Astrocyte (in vitro differentiated cells and primary cell): ENCODE measurements at regions not wholly inside any gene's neighbourhood (a gene's known extent, or its start where the extent isn't known, plus 50 kb on each side); places are given as distances from the start of the nearest gene placed in this dataset.

Experiments
- DNase-seq: peaks from one replicate; pipeline ENCODE4 v3.0.0-alpha.2; 2010; ENCODE audit warnings: low read depth
- FAIRE-seq: peaks from 2 replicates; lab custom pipeline; 2011; peaks lifted over from hg19 to GRCh38; lab: Jason Lieb, UNC
- H2AFZ ChIP-seq: 2 replicates; pipeline ENCODE4 v1.6.0; 2012; ENCODE audit warnings: low read depth, low read length, inconsistent platforms
- H3K27ac ChIP-seq: 2 replicates; pipeline ENCODE4 v1.5.1; 2011; ENCODE audit warnings: low read depth, low read length, inconsistent platforms
- H3K27me3 ChIP-seq: 2 replicates; pipeline ENCODE4 v1.6.0; 2011; ENCODE audit warnings: low read length, inconsistent platforms; ENCODE audit not compliant: insufficient read depth
- H3K36me3 ChIP-seq: 2 replicates; pipeline ENCODE4 v1.5.1; 2011; ENCODE audit warnings: low read length, inconsistent platforms; ENCODE audit not compliant: insufficient read depth
- H3K4me1 ChIP-seq: 2 replicates; pipeline ENCODE4 v1.5.1; 2011; ENCODE audit warnings: low read length, inconsistent platforms; ENCODE audit not compliant: insufficient read depth
- H3K4me2 ChIP-seq: 2 replicates; pipeline ENCODE4 v1.6.0; 2012; ENCODE audit warnings: low read length, inconsistent platforms
- H3K4me3 ChIP-seq: 2 replicates; pipeline ENCODE4 v1.5.1; 2011; ENCODE audit warnings: low read depth, mild to moderate bottlenecking, low read length, inconsistent platforms; ENCODE audit not compliant: insufficient read depth
- H3K79me2 ChIP-seq: 2 replicates; pipeline ENCODE4 v1.6.0; 2012; ENCODE audit warnings: mild to moderate bottlenecking, low read length, inconsistent platforms; ENCODE audit not compliant: insufficient read depth
- H3K9ac ChIP-seq: 2 replicates; pipeline ENCODE4 v1.6.0; 2012; ENCODE audit warnings: mild to moderate bottlenecking, low read length, inconsistent platforms
- H3K9me3 ChIP-seq: 2 replicates; pipeline ENCODE4 v1.5.1; 2012; ENCODE audit warnings: low read depth, mild to moderate bottlenecking, low read length, inconsistent platforms; ENCODE audit not compliant: insufficient read depth
- H4K20me1 ChIP-seq: 2 replicates; pipeline ENCODE4 v1.6.0; 2012; ENCODE audit warnings: low read length, inconsistent platforms; ENCODE audit not compliant: insufficient read depth
- H3K27ac Mint-ChIP-seq: one replicate; pipeline ENCODE4 v1.8.0; 2021; ENCODE audit warnings: mild to moderate bottlenecking, mixed read lengths; ENCODE audit not compliant: unreplicated experiment
- H3K27me3 Mint-ChIP-seq: one replicate; pipeline ENCODE4 v1.8.0; 2021; ENCODE audit warnings: low read depth, mixed read lengths; ENCODE audit not compliant: unreplicated experiment
- H3K36me3 Mint-ChIP-seq: one replicate; pipeline ENCODE4 v1.8.0; 2021; ENCODE audit warnings: low read depth, mixed read lengths; ENCODE audit not compliant: unreplicated experiment
- H3K4me1 Mint-ChIP-seq: one replicate; pipeline ENCODE4 v1.8.0; 2021; ENCODE audit warnings: low read depth, mixed read lengths; ENCODE audit not compliant: unreplicated experiment
- H3K4me3 Mint-ChIP-seq: one replicate; pipeline ENCODE4 v1.8.0; 2021; ENCODE audit warnings: mild to moderate bottlenecking, moderate library complexity, mixed read lengths; ENCODE audit not compliant: unreplicated experiment
- H3K9me3 Mint-ChIP-seq: one replicate; pipeline ENCODE4 v1.8.0; 2021; ENCODE audit warnings: mild to moderate bottlenecking, mixed read lengths; ENCODE audit not compliant: unreplicated experiment
- EZH2 ChIP-seq: IDR thresholded peaks from 2 replicates; pipeline ENCODE4 v1.6.1; 2012; ENCODE audit warnings: mild to moderate bottlenecking, low read length, inconsistent platforms; ENCODE audit not compliant: insufficient read depth
- TF ChIP-seq, protein P1 (sequence below): IDR thresholded peaks from 2 replicates; pipeline ENCODE4 v1.5.1; 2011; ENCODE audit warnings: low read depth, mild to moderate bottlenecking, inconsistent platforms, low read length, moderate library complexity; ENCODE audit not compliant: insufficient read depth

DNA sequence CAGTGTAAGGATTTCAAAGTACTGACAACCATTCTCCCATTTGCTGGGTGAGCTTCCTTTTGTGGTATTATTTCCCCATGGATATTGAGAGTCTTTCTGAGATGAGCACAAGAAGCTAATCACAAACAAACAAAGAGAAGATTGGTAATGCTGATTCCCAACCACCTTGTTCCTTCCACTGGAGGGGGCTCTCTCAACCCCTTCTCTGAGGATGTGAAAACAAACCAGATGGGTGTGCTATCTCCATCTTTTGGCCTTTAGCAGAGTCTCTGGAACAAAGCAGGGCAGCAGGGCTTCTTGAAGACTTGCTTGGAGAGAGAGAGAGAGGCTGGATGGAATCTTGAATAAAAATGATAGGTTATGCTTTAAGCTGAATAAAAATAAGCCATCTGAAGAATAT lies 576.7 kb upstream of the ZNF462 start:
- H3K4me1 Mint-ChIP-seq: peaks cover 2% of the 10 kb centered on the region
- H3K36me3 Mint-ChIP-seq: no peaks in the 10 kb centered on the region
- Histone ChIP-seq H3K27ac (no peak overlapping the region), H3K27me3 (no peaks in the 10 kb centered on the region), H3K4me1 (peaks cover 5% of the 10 kb centered on the region), H3K79me2 (no peaks in the 10 kb centered on the region), H3K9me3 (no peaks in the 10 kb centered on the region), H3K9ac (no peak overlapping the region), H2AFZ (no peak overlapping the region), H3K36me3 (no peaks in the 10 kb centered on the region), H3K4me2 (no peak overlapping the region), H3K4me3 (no peak overlapping the region), H4K20me1 (no peaks in the 10 kb centered on the region)
- no peak for TF ChIP-seq EZH2
- TF ChIP-seq, protein P1, sequence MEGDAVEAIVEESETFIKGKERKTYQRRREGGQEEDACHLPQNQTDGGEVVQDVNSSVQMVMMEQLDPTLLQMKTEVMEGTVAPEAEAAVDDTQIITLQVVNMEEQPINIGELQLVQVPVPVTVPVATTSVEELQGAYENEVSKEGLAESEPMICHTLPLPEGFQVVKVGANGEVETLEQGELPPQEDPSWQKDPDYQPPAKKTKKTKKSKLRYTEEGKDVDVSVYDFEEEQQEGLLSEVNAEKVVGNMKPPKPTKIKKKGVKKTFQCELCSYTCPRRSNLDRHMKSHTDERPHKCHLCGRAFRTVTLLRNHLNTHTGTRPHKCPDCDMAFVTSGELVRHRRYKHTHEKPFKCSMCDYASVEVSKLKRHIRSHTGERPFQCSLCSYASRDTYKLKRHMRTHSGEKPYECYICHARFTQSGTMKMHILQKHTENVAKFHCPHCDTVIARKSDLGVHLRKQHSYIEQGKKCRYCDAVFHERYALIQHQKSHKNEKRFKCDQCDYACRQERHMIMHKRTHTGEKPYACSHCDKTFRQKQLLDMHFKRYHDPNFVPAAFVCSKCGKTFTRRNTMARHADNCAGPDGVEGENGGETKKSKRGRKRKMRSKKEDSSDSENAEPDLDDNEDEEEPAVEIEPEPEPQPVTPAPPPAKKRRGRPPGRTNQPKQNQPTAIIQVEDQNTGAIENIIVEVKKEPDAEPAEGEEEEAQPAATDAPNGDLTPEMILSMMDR: peak; percentile 6
- no peak overlapping the region for H3K4me3 Mint-ChIP-seq
- no peak for FAIRE-seq
- DNase-seq: peak; percentile 11
- peaks cover 2% of the 10 kb centered on the region for H3K9me3 Mint-ChIP-seq
- H3K27ac Mint-ChIP-seq: no peak overlapping the region
- H3K27me3 Mint-ChIP-seq: no peaks in the 10 kb centered on the region

- TF ChIP-seq EZH2: no peak
- TF ChIP-seq, protein P1: no peak
- FAIRE-seq (no peak), DNase-seq (no peak)
- Mint-ChIP-seq H3K36me3 (no peaks in the 10 kb centered on the region), H3K4me3 (no peak overlapping the region), H3K9me3 (no peaks in the 10 kb centered on the region), H3K27ac (no peak overlapping the region), H3K27me3 (no peaks in the 10 kb centered on the region), H3K4me1 (peaks cover 2% of the 10 kb centered on the region)
- peak overlapping the region; percentile 36 for H3K4me3 ChIP-seq
- no peaks in the 10 kb centered on the region for H3K79me2 ChIP-seq
- peaks cover 5% of the 10 kb centered on the region for H3K4me1 ChIP-seq
- H3K27ac ChIP-seq: peak overlapping the region; percentile 0
- H4K20me1 ChIP-seq: no peaks in the 10 kb centered on the region
- no peaks in the 10 kb centered on the region for H3K27me3 ChIP-seq
- peak overlapping the region; percentile 84 for H3K4me2 ChIP-seq
- no peaks in the 10 kb centered on the region for H3K36me3 ChIP-seq
- peak overlapping the region; percentile 60 for H2AFZ ChIP-seq
- H3K9me3 ChIP-seq: no peaks in the 10 kb centered on the region
- H3K9ac ChIP-seq: peak overlapping the region; percentile 60
These were observed 575.8 kb upstream of the ZNF462 start for GRCh38 chr9:106287091-106287631.

DNA sequence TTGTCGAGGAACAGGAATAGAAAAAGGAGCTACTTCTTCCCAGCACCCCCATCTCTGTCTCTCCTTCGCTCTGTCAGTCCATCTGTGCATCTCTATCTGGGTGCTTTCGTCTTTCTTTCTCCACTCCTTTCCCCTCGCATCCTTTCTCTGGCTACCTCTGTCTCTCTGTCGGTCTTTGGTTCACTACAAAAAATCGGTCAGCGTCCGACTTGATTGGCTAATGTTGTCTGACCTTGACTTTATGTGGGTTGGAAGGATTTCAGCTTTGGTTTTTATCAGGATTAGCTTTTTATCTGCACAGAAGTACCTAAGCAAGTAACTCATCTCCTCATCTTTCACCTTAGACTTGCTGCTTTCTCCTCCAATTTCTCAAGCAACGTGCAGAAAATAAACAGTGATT lies 575.2 kb upstream of the ZNF462 start:
- Histone ChIP-seq H3K27me3 (no peaks in the 10 kb centered on the region), H3K79me2 (no peaks in the 10 kb centered on the region), H3K36me3 (no peaks in the 10 kb centered on the region), H3K9me3 (no peaks in the 10 kb centered on the region), H4K20me1 (no peaks in the 10 kb centered on the region), H2AFZ (peak overlapping the region; percentile 60), H3K4me2 (peak overlapping the region; percentile 84), H3K4me1 (peaks cover 5% of the 10 kb centered on the region), H3K27ac (no peak overlapping the region), H3K9ac (no peak overlapping the region), H3K4me3 (no peak overlapping the region)
- TF ChIP-seq, protein P1: no peak
- H3K9me3 Mint-ChIP-seq: no peaks in the 10 kb centered on the region
- FAIRE-seq (no peak), DNase-seq (no peak)
- no peak overlapping the region for H3K4me3 Mint-ChIP-seq
- no peak overlapping the region for H3K27ac Mint-ChIP-seq
- H3K27me3 Mint-ChIP-seq: no peaks in the 10 kb centered on the region
- H3K4me1 Mint-ChIP-seq: peaks cover 2% of the 10 kb centered on the region
- no peaks in the 10 kb centered on the region for H3K36me3 Mint-ChIP-seq
